GM23338 (cell line): ENCODE measurements at regions not wholly inside any gene's neighbourhood (a gene's known extent, or its start where the extent isn't known, plus 50 kb on each side); places are given as distances from the start of the nearest gene placed in this dataset.

Experiments
- ATAC-seq: fragments of 200-7000 bp; cut with Tn5 transposase; 3 replicates; pipeline ENCODE4 v1.9.1; 2020
- DNase-seq: peaks from one replicate; pipeline ENCODE4 v3.0.0-alpha.2; 2015; ENCODE audit warnings: low spot score
- H2AFZ ChIP-seq: fragments of 200-600 bp; sonication (generic); 2 replicates; pipeline ENCODE4 v1.8.0; 2016; ENCODE audit warnings: antibody characterized with exemption, mild to moderate bottlenecking, moderate library complexity
- H3F3A ChIP-seq: fragments of 200-600 bp; sonication (generic); replicated peaks from 2 replicates; pipeline ENCODE4 v1.8.0; 2017; ENCODE audit warnings: antibody characterized with exemption, mixed run types, low read depth
- H3K27ac ChIP-seq: fragments of 200-600 bp; sonication (generic); 2 replicates; pipeline ENCODE4 v1.6.1; 2016; ENCODE audit warnings: low read depth
- H3K27me3 ChIP-seq: fragments of 200-600 bp; sonication (generic); 2 replicates; pipeline ENCODE4 v1.8.0; 2016; ENCODE audit warnings: mild to moderate bottlenecking, mixed run types, moderate library complexity; ENCODE audit not compliant: insufficient read depth
- H3K36me3 ChIP-seq: fragments of 200-600 bp; sonication (generic); 2 replicates; pipeline ENCODE4 v1.8.0; 2016; ENCODE audit warnings: mild to moderate bottlenecking; ENCODE audit not compliant: insufficient read depth
- H3K4me1 ChIP-seq: fragments of 200-600 bp; sonication (generic); 2 replicates; pipeline ENCODE4 v1.8.0; 2016; ENCODE audit warnings: mild to moderate bottlenecking, moderate library complexity; ENCODE audit not compliant: insufficient read depth
- H3K4me2 ChIP-seq: fragments of 200-600 bp; sonication (generic); 2 replicates; pipeline ENCODE4 v1.7.1; 2017; ENCODE audit warnings: mixed run types
- H3K4me3 ChIP-seq: fragments of 200-600 bp; sonication (generic); 2 replicates; pipeline ENCODE4 v1.6.1; 2016; ENCODE audit warnings: mixed run types
- H3K79me2 ChIP-seq: fragments of 200-600 bp; sonication (generic); replicated peaks from 2 replicates; pipeline ENCODE4 v1.8.0; 2017; ENCODE audit warnings: mild to moderate bottlenecking; ENCODE audit not compliant: insufficient read depth
- H3K9me2 ChIP-seq: fragments of 200-600 bp; sonication (generic); 2 replicates; pipeline ENCODE4 v1.8.0; 2017; ENCODE audit not compliant: insufficient read depth
- H4K20me1 ChIP-seq: fragments of 200-600 bp; sonication (generic); replicated peaks from 2 replicates; pipeline ENCODE4 v1.8.0; 2017; ENCODE audit warnings: mild to moderate bottlenecking; ENCODE audit not compliant: insufficient read depth
- H3K27ac Mint-ChIP-seq: 2 replicates; pipeline ENCODE4 v1.8.0; 2020; ENCODE audit warnings: inconsistent platforms, mild to moderate bottlenecking, moderate library complexity, mixed read lengths
- H3K27me3 Mint-ChIP-seq: 3 replicates; pipeline ENCODE4 v1.8.0; 2022; ENCODE audit warnings: low read depth, mild to moderate bottlenecking, moderate library complexity, mixed read lengths, inconsistent platforms; ENCODE audit not compliant: insufficient read depth, poor library complexity
- H3K36me3 Mint-ChIP-seq: 3 replicates; pipeline ENCODE4 v1.8.0; 2021; ENCODE audit warnings: low read depth, mild to moderate bottlenecking, inconsistent platforms, moderate library complexity, mixed read lengths
- H3K4me1 Mint-ChIP-seq: 3 replicates; pipeline ENCODE4 v1.8.0; 2020; ENCODE audit warnings: mild to moderate bottlenecking, inconsistent platforms, mixed read lengths
- H3K4me3 Mint-ChIP-seq: 3 replicates; pipeline ENCODE4 v1.8.0; 2021; ENCODE audit warnings: moderate library complexity, mild to moderate bottlenecking, inconsistent platforms, mixed read lengths
- H3K9me3 Mint-ChIP-seq: 3 replicates; pipeline ENCODE4 v1.8.0; 2020; ENCODE audit warnings: moderate library complexity, mild to moderate bottlenecking, inconsistent platforms, mixed read lengths
- CREB1 ChIP-seq: fragments of 250-450 bp; sonication (Bioruptor Pico); IDR thresholded peaks from 2 replicates; pipeline ENCODE4 v1.5.0; 2020; ENCODE audit warnings: low read depth, mild to moderate bottlenecking, moderate library complexity
- EZH2 ChIP-seq: fragments of 200-600 bp; sonication (generic); IDR thresholded peaks from one replicate; pipeline ENCODE4 v1.8.0; 2017; ENCODE audit warnings: antibody characterized with exemption, mild to moderate bottlenecking, low read depth; ENCODE audit not compliant: unreplicated experiment
- EZH2phosphoT487 ChIP-seq: fragments of 200-600 bp; sonication (generic); IDR thresholded peaks from one replicate; pipeline ENCODE4 v1.8.1; 2018; ENCODE audit warnings: antibody characterized with exemption; ENCODE audit not compliant: unreplicated experiment
- JUNB ChIP-seq: IDR thresholded peaks from one replicate; pipeline ENCODE4 v1.6.1; 2016; ENCODE audit warnings: antibody characterized with exemption; ENCODE audit not compliant: unreplicated experiment
- NANOG ChIP-seq: IDR thresholded peaks from 2 replicates; pipeline ENCODE4 v1.6.1; 2016; ENCODE audit warnings: antibody characterized with exemption, borderline replicate concordance
- POLR2AphosphoS5 ChIP-seq: IDR thresholded peaks from 2 replicates; pipeline ENCODE4 v1.6.1; 2016; ENCODE audit warnings: antibody characterized with exemption, low read depth
- STAT1 ChIP-seq: IDR thresholded peaks from one replicate; pipeline ENCODE4 v1.6.1; 2016; ENCODE audit warnings: antibody characterized with exemption; ENCODE audit not compliant: unreplicated experiment
- ZNF114 ChIP-seq: fragments of 250-450 bp; sonication (Bioruptor Pico); IDR thresholded peaks from 2 replicates; pipeline ENCODE4 v1.5.0; 2020; ENCODE audit warnings: mild to moderate bottlenecking, moderate library complexity
- ZNF331 ChIP-seq: fragments of 250-450 bp; sonication (Bioruptor Pico); IDR thresholded peaks from 2 replicates; pipeline ENCODE4 v1.5.0; 2020; ENCODE audit warnings: low read depth, mild to moderate bottlenecking, moderate library complexity
- TF ChIP-seq, protein P1 (sequence below): IDR thresholded peaks from 2 replicates; pipeline ENCODE4 v1.6.1; 2016; ENCODE audit warnings: antibody characterized with exemption
- TF ChIP-seq, protein P2 (sequence below), 2 experiments: fragments of 200-600 bp in 1 of 2; sonication (generic) in 1 of 2; conservative IDR thresholded peaks; 2 replicates each; pipeline versions ENCODE4 v1.5.1 to v1.6.1; 2016 to 2017; ENCODE audit warnings: antibody characterized with exemption in 2 of 2, low read depth in 2 of 2, mild to moderate bottlenecking in 2 of 2, moderate library complexity in 1 of 2
- TF ChIP-seq, protein P3 (sequence below): IDR thresholded peaks from one replicate; pipeline ENCODE4 v1.6.1; 2018; ENCODE audit warnings: antibody characterized with exemption; ENCODE audit not compliant: unreplicated experiment

GRCh38 chr15:98131924-98132323, 171.4 kb downstream of the ARRDC4 start (continued):
- TF ChIP-seq, protein P1, sequence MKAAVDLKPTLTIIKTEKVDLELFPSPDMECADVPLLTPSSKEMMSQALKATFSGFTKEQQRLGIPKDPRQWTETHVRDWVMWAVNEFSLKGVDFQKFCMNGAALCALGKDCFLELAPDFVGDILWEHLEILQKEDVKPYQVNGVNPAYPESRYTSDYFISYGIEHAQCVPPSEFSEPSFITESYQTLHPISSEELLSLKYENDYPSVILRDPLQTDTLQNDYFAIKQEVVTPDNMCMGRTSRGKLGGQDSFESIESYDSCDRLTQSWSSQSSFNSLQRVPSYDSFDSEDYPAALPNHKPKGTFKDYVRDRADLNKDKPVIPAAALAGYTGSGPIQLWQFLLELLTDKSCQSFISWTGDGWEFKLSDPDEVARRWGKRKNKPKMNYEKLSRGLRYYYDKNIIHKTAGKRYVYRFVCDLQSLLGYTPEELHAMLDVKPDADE, result no peak
- TF ChIP-seq NANOG (no peak), EZH2 (no peak), EZH2phosphoT487 (no peak), POLR2AphosphoS5 (no peak), CREB1 (CRISPR knock-in tag) (no peak)
- TF ChIP-seq, protein P2, sequence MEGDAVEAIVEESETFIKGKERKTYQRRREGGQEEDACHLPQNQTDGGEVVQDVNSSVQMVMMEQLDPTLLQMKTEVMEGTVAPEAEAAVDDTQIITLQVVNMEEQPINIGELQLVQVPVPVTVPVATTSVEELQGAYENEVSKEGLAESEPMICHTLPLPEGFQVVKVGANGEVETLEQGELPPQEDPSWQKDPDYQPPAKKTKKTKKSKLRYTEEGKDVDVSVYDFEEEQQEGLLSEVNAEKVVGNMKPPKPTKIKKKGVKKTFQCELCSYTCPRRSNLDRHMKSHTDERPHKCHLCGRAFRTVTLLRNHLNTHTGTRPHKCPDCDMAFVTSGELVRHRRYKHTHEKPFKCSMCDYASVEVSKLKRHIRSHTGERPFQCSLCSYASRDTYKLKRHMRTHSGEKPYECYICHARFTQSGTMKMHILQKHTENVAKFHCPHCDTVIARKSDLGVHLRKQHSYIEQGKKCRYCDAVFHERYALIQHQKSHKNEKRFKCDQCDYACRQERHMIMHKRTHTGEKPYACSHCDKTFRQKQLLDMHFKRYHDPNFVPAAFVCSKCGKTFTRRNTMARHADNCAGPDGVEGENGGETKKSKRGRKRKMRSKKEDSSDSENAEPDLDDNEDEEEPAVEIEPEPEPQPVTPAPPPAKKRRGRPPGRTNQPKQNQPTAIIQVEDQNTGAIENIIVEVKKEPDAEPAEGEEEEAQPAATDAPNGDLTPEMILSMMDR (conservative IDR thresholded peaks at IDR 0.05; ENCODE audit: low read depth in 2 of 2), result no peak
- TF ChIP-seq, protein P3, sequence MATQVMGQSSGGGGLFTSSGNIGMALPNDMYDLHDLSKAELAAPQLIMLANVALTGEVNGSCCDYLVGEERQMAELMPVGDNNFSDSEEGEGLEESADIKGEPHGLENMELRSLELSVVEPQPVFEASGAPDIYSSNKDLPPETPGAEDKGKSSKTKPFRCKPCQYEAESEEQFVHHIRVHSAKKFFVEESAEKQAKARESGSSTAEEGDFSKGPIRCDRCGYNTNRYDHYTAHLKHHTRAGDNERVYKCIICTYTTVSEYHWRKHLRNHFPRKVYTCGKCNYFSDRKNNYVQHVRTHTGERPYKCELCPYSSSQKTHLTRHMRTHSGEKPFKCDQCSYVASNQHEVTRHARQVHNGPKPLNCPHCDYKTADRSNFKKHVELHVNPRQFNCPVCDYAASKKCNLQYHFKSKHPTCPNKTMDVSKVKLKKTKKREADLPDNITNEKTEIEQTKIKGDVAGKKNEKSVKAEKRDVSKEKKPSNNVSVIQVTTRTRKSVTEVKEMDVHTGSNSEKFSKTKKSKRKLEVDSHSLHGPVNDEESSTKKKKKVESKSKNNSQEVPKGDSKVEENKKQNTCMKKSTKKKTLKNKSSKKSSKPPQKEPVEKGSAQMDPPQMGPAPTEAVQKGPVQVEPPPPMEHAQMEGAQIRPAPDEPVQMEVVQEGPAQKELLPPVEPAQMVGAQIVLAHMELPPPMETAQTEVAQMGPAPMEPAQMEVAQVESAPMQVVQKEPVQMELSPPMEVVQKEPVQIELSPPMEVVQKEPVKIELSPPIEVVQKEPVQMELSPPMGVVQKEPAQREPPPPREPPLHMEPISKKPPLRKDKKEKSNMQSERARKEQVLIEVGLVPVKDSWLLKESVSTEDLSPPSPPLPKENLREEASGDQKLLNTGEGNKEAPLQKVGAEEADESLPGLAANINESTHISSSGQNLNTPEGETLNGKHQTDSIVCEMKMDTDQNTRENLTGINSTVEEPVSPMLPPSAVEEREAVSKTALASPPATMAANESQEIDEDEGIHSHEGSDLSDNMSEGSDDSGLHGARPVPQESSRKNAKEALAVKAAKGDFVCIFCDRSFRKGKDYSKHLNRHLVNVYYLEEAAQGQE, result no peak

DNA sequence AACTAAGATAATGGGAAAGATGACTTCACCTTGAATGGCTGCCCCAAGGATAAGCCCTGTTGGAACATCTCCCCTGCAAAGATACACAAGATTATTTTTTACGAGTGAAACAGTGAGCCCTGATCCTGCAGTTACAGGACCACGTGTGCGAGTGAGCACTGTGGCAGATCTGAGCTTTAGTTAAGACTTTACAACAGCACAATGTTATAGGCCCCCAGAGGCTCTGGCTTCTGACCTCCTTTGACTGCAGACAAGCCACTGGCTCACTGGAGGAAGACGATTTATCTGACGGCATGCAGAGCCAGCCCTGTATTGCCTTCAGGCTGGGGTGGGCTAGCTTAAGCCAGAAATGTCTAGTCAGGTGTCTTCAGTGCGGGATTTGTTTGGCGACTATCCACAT, 174.4 kb downstream of the ARRDC4 start:
- no peaks in the 10 kb centered on the region for H3K4me1 Mint-ChIP-seq
- H3K27me3 Mint-ChIP-seq, result peaks cover 3% of the 10 kb centered on the region
- TF ChIP-seq JUNB, result no peak
- no peak for TF ChIP-seq EZH2phosphoT487
- TF ChIP-seq, protein P1, result no peak
- TF ChIP-seq NANOG, result no peak
- TF ChIP-seq STAT1, result no peak
- TF ChIP-seq CREB1 (CRISPR knock-in tag), result no peak
- no peak for TF ChIP-seq ZNF114 (CRISPR knock-in tag)
- TF ChIP-seq EZH2, result no peak
- no peak for TF ChIP-seq ZNF331 (CRISPR knock-in tag)
- TF ChIP-seq POLR2AphosphoS5, result no peak

More for the DNA sequence above, 174.4 kb downstream of the ARRDC4 start:
- H3K4me1 ChIP-seq, result no peaks in the 10 kb centered on the region
- H3K27ac ChIP-seq, result no peak overlapping the region
- H4K20me1 ChIP-seq, result no peaks in the 10 kb centered on the region
- no peaks in the 10 kb centered on the region for H3F3A ChIP-seq
- ATAC-seq (no peak), DNase-seq (no peak)
- no peak overlapping the region for H2AFZ ChIP-seq
- Mint-ChIP-seq H3K9me3 (no peaks in the 10 kb centered on the region; the same call in 2 of the 3 replicates), H3K27ac (no peak overlapping the region), H3K4me3 (no peak overlapping the region), H3K36me3 (no peaks in the 10 kb centered on the region)
- no peak overlapping the region for H3K4me2 ChIP-seq
- no peaks in the 10 kb centered on the region for H3K36me3 ChIP-seq
- H3K4me3 ChIP-seq, result no peak overlapping the region
- H3K9me2 ChIP-seq, result peaks cover 16% of the 10 kb centered on the region; the same call in 1 of the 2 replicates
- no peaks in the 10 kb centered on the region for H3K27me3 ChIP-seq
- no peaks in the 10 kb centered on the region for H3K79me2 ChIP-seq
